Gastroesophageal sphincter (tissue), 3 donors: ENCODE measurements at regions not wholly inside any gene's neighbourhood (a gene's known extent, or its start where the extent isn't known, plus 50 kb on each side); places are given as distances from the start of the nearest gene placed in this dataset.
"Not testable (repeated sequence)": the region's sequence is repeated elsewhere in the genome, so short reads cannot be mapped to it uniquely, and the experiment has no call there.

ENCODE experiments used
- EP300 ChIP-seq: sonication (generic); formaldehyde crosslinking; IDR thresholded peaks from one replicate; pipeline ENCODE4 v1.6.1; 2017; ENCODE audit warnings: antibody characterized with exemption, mild to moderate bottlenecking
- POLR2A ChIP-seq, 2 donors: fragments of 450-650 bp; IDR thresholded peaks; one replicate each; pipeline ENCODE4 v1.6.1; 2017; ENCODE audit warnings: antibody characterized with exemption in 2 of 2, mild to moderate bottlenecking in 2 of 2, moderate library complexity in 1 of 2
- POLR2AphosphoS5 ChIP-seq: sonication (generic); formaldehyde crosslinking; IDR thresholded peaks from one replicate; pipeline ENCODE4 v1.6.1; 2017; ENCODE audit warnings: antibody characterized with exemption
- TF ChIP-seq, protein P1 (sequence below), 4 experiments: fragments of 200-600 bp in 2 of 4; fragments of 450-650 bp in 2 of 4; sonication (generic) in 1 of 4; IDR thresholded peaks; one replicate each; pipeline ENCODE4 v1.5.1; 2017 to 2019; ENCODE audit warnings: antibody characterized with exemption in 4 of 4, mild to moderate bottlenecking in 2 of 4, moderate library complexity in 2 of 4

DNA sequence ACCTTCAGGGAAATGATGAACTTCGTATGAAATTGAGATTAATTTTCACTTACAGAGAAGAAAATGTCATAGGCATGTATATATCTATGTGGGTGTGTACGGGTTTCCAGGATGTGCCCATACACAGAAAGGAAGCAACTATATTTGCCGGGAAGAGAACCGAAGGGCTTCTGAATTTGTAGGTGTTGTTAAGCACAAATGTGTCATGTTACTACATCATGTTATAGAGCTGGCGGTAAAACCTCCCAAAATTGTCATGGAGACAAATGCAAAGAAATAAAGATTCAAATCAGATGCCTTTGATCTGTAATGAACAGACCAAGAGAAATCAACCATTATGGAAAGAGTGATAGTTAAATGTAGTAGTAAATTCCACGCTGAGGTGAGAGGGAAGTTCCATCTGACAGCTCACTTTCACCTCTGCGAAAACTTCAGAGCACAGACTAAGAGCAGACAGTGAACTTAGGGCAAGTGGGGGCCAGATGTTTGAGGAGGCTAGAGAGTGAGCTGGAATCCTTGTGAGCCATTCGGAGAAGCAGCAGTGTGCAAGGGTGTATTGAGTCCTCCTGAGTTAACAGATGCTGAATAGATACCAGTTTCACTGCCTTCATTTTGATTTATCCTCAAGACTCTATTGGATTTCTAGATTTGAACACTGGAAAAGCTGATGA is 133.2 kb downstream of the POTEB start:
- TF ChIP-seq POLR2A (IDR thresholded peaks at IDR 0.05); POLR2AphosphoS5; EP300: not testable (repeated sequence)
- TF ChIP-seq, protein P1, sequence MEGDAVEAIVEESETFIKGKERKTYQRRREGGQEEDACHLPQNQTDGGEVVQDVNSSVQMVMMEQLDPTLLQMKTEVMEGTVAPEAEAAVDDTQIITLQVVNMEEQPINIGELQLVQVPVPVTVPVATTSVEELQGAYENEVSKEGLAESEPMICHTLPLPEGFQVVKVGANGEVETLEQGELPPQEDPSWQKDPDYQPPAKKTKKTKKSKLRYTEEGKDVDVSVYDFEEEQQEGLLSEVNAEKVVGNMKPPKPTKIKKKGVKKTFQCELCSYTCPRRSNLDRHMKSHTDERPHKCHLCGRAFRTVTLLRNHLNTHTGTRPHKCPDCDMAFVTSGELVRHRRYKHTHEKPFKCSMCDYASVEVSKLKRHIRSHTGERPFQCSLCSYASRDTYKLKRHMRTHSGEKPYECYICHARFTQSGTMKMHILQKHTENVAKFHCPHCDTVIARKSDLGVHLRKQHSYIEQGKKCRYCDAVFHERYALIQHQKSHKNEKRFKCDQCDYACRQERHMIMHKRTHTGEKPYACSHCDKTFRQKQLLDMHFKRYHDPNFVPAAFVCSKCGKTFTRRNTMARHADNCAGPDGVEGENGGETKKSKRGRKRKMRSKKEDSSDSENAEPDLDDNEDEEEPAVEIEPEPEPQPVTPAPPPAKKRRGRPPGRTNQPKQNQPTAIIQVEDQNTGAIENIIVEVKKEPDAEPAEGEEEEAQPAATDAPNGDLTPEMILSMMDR (IDR thresholded peaks at IDR 0.05), result not testable (repeated sequence)
